NCI-H128 (cell line): ENCODE measurements at regions not wholly inside any gene's neighbourhood (a gene's known extent, or its start where the extent isn't known, plus 50 kb on each side); places are given as distances from the start of the nearest gene placed in this dataset.

Experiments used
- DNase-seq: peaks from one replicate; lab custom pipeline; 2025; ENCODE audit not compliant: unreplicated experiment; lab: John Stamatoyannopoulos, UW

GRCh38 chr10:4100380-4100779 lies 315.4 kb upstream of the KLF6 start:
- DNase-seq: no peak

GRCh38 chr10:4099202-4099601 lies 314.2 kb upstream of the KLF6 start:
- DNase-seq: no peak

GRCh38 chr10:4095166-4095917 lies 310.3 kb upstream of the KLF6 start:
- no peak for DNase-seq

GRCh38 chr10:4094751-4095150 lies 309.7 kb upstream of the KLF6 start:
- no peak for DNase-seq

GRCh38 chr10:4093438-4093837 lies 308.4 kb upstream of the KLF6 start:
- DNase-seq: no peak

GRCh38 chr10:4088354-4089066 lies 303.5 kb upstream of the KLF6 start:
- no peak for DNase-seq

- no peak for DNase-seq
These were observed 301.3 kb upstream of the KLF6 start for GRCh38 chr10:4086131-4086898.

- DNase-seq: no peak
These were observed 298.5 kb upstream of the KLF6 start for GRCh38 chr10:4083509-4084003.

GRCh38 chr10:4082861-4083260 lies 297.9 kb upstream of the KLF6 start:
- DNase-seq: no peak

- no peak for DNase-seq
These were observed 296.7 kb upstream of the KLF6 start for GRCh38 chr10:4081685-4082111.

GRCh38 chr10:4080225-4080805 lies 295.3 kb upstream of the KLF6 start:
- no peak for DNase-seq

GRCh38 chr10:4079803-4080202 lies 294.8 kb upstream of the KLF6 start:
- DNase-seq: no peak

- no peak for DNase-seq
These were observed 292.8 kb upstream of the KLF6 start for GRCh38 chr10:4077804-4078203.

- no peak for DNase-seq
These were observed 292.0 kb upstream of the KLF6 start for GRCh38 chr10:4076983-4077382.

GRCh38 chr10:4075443-4075842 lies 290.4 kb upstream of the KLF6 start:
- DNase-seq: no peak

- no peak for DNase-seq
These were observed 289.8 kb upstream of the KLF6 start for GRCh38 chr10:4074545-4075407.

GRCh38 chr10:4073912-4074311 lies 288.9 kb upstream of the KLF6 start:
- DNase-seq: no peak

- no peak for DNase-seq
These were observed 286.1 kb upstream of the KLF6 start for GRCh38 chr10:4070921-4071660.

GRCh38 chr10:4070184-4070583 lies 285.2 kb upstream of the KLF6 start:
- DNase-seq: no peak

GRCh38 chr10:4069491-4069890 lies 284.5 kb upstream of the KLF6 start:
- DNase-seq: no peak
